Gastroesophageal sphincter (tissue), 3 donors: ENCODE measurements at regions not wholly inside any gene's neighbourhood (a gene's known extent, or its start where the extent isn't known, plus 50 kb on each side); places are given as distances from the start of the nearest gene placed in this dataset.

Experiments
- CTCF ChIP-seq, 4 experiments: fragments of 200-600 bp in 2 of 4; fragments of 450-650 bp in 2 of 4; sonication (generic) in 1 of 4; IDR thresholded peaks; one replicate each; pipeline ENCODE4 v1.5.1; 2017 to 2019; ENCODE audit warnings: antibody characterized with exemption in 4 of 4, mild to moderate bottlenecking in 2 of 4, moderate library complexity in 2 of 4
- POLR2AphosphoS5 ChIP-seq: sonication (generic); formaldehyde crosslinking; IDR thresholded peaks from one replicate; pipeline ENCODE4 v1.6.1; 2017; ENCODE audit warnings: antibody characterized with exemption

DNA sequence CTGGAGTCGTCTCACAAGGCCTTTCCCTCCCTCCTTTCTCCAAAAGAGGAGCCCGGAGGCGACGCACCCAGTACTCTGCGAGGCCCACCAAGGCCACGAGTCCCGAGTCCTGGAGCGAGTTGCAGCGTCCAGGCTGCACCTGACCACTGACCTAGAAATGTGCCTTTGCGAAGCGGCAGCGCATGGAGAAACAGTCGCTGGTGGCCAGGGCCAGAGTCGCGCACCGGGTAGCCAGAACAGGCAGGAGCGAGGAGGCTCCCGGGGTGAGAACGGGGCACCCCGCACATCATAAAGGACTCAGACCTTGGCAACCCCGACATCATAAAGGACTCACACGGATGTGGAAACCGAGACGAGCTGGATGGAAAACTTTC is 318.4 kb downstream of the FAM72C start:
- TF ChIP-seq CTCF (IDR thresholded peaks at IDR 0.05) (no peak), POLR2AphosphoS5 (no peak)
